KMS-11 (cell line): ENCODE measurements at regions not wholly inside any gene's neighbourhood (a gene's known extent, or its start where the extent isn't known, plus 50 kb on each side); places are given as distances from the start of the nearest gene placed in this dataset.

Source experiments
- H2AFZ ChIP-seq: fragments of 200-600 bp; sonication (generic); 2 replicates; pipeline ENCODE4 v1.6.1; 2016; ENCODE audit warnings: antibody characterized with exemption, mixed run types, low read depth
- H3K27ac ChIP-seq: fragments of 200-600 bp; sonication (generic); 2 replicates; pipeline ENCODE4 v1.6.1; 2016; ENCODE audit warnings: mild to moderate bottlenecking, mixed run types
- H3K27me3 ChIP-seq: fragments of 200-600 bp; sonication (generic); 2 replicates; pipeline ENCODE4 v1.6.1; 2017; ENCODE audit warnings: mild to moderate bottlenecking, low read depth, mixed run types, moderate library complexity; ENCODE audit not compliant: insufficient read depth
- H3K36me3 ChIP-seq: fragments of 200-600 bp; sonication (generic); 2 replicates; pipeline ENCODE4 v1.6.1; 2017; ENCODE audit warnings: mild to moderate bottlenecking, mixed run types; ENCODE audit not compliant: insufficient read depth
- H3K4me1 ChIP-seq: fragments of 200-600 bp; sonication (generic); 2 replicates; pipeline ENCODE4 v1.6.1; 2016; ENCODE audit warnings: mild to moderate bottlenecking, low read depth, mixed run types; ENCODE audit not compliant: poor library complexity, severe bottlenecking
- H3K4me2 ChIP-seq: fragments of 200-600 bp; sonication (generic); 2 replicates; pipeline ENCODE4 v1.7.0; 2016; ENCODE audit warnings: mild to moderate bottlenecking, mixed run types
- H3K4me3 ChIP-seq: fragments of 200-600 bp; sonication (generic); IDR thresholded peaks from 2 replicates; pipeline ENCODE4 v1.6.1; 2017; ENCODE audit warnings: low read depth, low read length, mixed read lengths; ENCODE audit not compliant: insufficient read depth
- H3K79me2 ChIP-seq: fragments of 200-600 bp; sonication (generic); 2 replicates; pipeline ENCODE4 v1.6.1; 2016; ENCODE audit warnings: low read depth, mixed run types; ENCODE audit not compliant: insufficient read depth
- H3K9ac ChIP-seq: fragments of 200-600 bp; sonication (generic); 2 replicates; pipeline ENCODE4 v1.6.1; 2016; ENCODE audit warnings: mild to moderate bottlenecking, mixed run types
- H4K20me1 ChIP-seq: fragments of 200-600 bp; sonication (generic); 2 replicates; pipeline ENCODE4 v1.6.1; 2016; ENCODE audit warnings: mild to moderate bottlenecking, mixed run types; ENCODE audit not compliant: insufficient read depth
- TF ChIP-seq, protein P1 (sequence below): fragments of 200-600 bp; sonication (generic); conservative IDR thresholded peaks from 2 replicates; pipeline ENCODE4 v1.6.1; 2017; ENCODE audit warnings: low read depth, mild to moderate bottlenecking, antibody characterized with exemption, low read length, moderate library complexity, mixed read lengths

DNA sequence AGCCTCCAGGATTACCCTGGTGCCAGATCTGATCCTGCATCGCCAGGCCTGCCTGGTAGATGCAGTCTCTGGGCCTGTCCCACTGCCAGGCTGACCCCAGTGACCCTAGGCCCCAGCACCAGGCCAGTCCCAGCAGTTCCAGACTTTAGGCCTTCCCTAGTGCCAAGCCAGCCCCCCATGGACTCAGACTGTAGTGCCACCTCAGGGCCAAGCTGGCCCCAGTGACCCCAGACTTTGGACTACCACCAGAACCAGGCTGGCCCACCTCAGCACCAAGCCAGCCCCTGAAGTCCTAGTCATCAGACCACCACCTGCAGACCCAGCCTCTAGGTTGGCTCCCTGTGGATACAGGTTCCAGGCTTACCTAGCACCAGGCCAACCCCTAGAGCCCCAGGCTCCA is 142.5 kb downstream of the PJA2 start:
- Histone ChIP-seq H4K20me1 (no peaks in the 10 kb centered on the region), H2AFZ (no peak overlapping the region), H3K9ac (no peak overlapping the region), H3K4me3 (no peak overlapping the region), H3K27ac (no peak overlapping the region), H3K27me3 (no peaks in the 10 kb centered on the region), H3K4me1 (no peaks in the 10 kb centered on the region), H3K79me2 (no peaks in the 10 kb centered on the region), H3K4me2 (no peak overlapping the region), H3K36me3 (no peaks in the 10 kb centered on the region)
- TF ChIP-seq, protein P1, sequence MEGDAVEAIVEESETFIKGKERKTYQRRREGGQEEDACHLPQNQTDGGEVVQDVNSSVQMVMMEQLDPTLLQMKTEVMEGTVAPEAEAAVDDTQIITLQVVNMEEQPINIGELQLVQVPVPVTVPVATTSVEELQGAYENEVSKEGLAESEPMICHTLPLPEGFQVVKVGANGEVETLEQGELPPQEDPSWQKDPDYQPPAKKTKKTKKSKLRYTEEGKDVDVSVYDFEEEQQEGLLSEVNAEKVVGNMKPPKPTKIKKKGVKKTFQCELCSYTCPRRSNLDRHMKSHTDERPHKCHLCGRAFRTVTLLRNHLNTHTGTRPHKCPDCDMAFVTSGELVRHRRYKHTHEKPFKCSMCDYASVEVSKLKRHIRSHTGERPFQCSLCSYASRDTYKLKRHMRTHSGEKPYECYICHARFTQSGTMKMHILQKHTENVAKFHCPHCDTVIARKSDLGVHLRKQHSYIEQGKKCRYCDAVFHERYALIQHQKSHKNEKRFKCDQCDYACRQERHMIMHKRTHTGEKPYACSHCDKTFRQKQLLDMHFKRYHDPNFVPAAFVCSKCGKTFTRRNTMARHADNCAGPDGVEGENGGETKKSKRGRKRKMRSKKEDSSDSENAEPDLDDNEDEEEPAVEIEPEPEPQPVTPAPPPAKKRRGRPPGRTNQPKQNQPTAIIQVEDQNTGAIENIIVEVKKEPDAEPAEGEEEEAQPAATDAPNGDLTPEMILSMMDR: no peak

DNA sequence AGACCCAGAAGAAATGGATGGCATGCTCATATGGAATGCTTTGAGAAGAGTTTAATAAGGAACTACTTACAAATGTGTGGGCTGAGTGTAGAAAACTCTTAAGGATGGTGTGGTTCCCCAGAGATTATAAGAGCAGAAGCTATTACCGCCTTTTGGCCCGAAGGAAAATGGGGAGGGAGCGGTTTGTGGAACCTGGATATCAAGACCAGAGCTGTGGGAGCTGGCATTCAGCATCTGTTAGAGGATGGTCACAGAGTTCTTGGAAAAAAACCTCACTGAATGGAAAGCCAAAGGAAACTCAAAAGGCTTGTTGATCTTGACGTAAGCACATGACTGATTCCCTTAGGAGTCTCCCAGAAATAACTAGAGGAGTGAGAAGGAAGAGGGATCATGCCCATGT is 151.0 kb downstream of the PJA2 start:
- H3K27ac ChIP-seq: no peak overlapping the region
- no peaks in the 10 kb centered on the region for H3K4me1 ChIP-seq
- no peaks in the 10 kb centered on the region for H3K27me3 ChIP-seq
- H3K79me2 ChIP-seq: no peaks in the 10 kb centered on the region
- no peak overlapping the region for H3K4me3 ChIP-seq
- H2AFZ ChIP-seq: no peak overlapping the region
- no peaks in the 10 kb centered on the region for H3K36me3 ChIP-seq
- no peak overlapping the region for H3K9ac ChIP-seq
- H3K4me2 ChIP-seq: no peak overlapping the region
- TF ChIP-seq, protein P1: no peak
- H4K20me1 ChIP-seq: no peaks in the 10 kb centered on the region

DNA sequence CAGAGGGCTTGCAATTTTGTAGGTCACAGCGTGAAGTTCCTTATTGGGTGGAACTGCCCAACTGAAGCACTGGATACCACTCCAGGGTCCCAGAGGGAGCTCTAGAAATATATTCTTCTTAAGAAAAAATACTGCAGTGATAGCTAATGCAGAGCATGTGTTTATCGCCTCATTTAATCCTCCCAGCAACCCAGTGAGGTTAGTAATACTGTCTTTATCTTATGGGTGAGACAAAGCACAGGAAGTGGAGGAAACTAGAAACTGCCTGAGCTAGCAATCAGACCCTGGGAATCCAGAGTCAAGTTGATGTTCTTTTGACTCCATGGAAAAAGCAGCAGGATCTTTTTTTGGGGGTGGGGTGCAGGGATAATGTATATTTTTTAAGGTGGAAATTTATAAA is 153.3 kb downstream of the PJA2 start:
- H3K4me3 ChIP-seq: no peak overlapping the region
- TF ChIP-seq, protein P1: no peak
- H3K9ac ChIP-seq: no peak overlapping the region
- H3K4me1 ChIP-seq: no peaks in the 10 kb centered on the region
- H3K27ac ChIP-seq: no peak overlapping the region
- H3K36me3 ChIP-seq: no peaks in the 10 kb centered on the region
- H3K4me2 ChIP-seq: no peak overlapping the region
- H3K27me3 ChIP-seq: no peaks in the 10 kb centered on the region
- no peak overlapping the region for H2AFZ ChIP-seq
- no peaks in the 10 kb centered on the region for H4K20me1 ChIP-seq
- no peaks in the 10 kb centered on the region for H3K79me2 ChIP-seq

DNA sequence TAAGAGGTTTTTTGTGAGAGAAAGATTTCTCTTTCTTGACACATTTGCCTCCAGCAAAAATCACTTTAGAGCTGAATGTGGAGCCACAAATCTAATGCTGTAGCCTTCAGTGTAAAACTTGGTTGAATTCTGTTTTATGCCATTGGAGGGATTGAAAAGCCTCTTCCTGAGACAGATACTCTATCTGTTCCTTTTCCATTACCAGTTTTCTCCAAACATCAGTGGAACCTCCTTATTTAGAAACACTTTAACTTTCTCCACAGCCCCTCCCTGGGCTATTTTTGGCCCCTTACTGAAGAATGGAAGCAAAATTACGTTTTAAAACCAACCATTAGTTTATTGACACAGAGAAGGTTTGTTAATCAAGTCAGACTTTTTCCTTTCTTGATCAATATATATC is 155.3 kb downstream of the PJA2 start:
- H3K27me3 ChIP-seq: no peaks in the 10 kb centered on the region
- no peaks in the 10 kb centered on the region for H3K36me3 ChIP-seq
- no peaks in the 10 kb centered on the region for H3K79me2 ChIP-seq
- no peak overlapping the region for H3K27ac ChIP-seq
- H3K4me2 ChIP-seq: no peak overlapping the region
- H3K9ac ChIP-seq: no peak overlapping the region
- H2AFZ ChIP-seq: no peak overlapping the region
- no peaks in the 10 kb centered on the region for H4K20me1 ChIP-seq
- TF ChIP-seq, protein P1: no peak
- no peak overlapping the region for H3K4me3 ChIP-seq
- H3K4me1 ChIP-seq: no peaks in the 10 kb centered on the region

DNA sequence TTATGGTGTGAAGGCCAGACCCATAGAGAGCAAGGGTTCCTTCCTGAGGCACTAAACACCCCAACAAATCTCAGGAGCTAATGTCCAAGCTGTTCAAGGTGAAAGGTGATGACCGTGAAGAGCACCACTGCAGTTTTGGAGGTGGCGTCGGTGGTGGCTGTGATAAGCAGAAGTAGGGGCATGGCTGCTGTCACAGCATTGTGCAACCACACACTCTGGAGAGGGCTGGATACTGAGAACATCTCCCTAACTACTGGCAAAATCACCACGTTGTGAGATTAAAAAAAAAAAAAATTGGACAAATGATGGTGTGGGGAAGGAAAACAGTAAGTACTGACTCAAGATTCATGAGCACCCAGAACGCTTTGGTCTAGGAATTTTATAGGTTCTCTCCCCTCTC is 156.5 kb downstream of the PJA2 start:
- TF ChIP-seq, protein P1: no peak
- H3K36me3 ChIP-seq: no peaks in the 10 kb centered on the region
- no peaks in the 10 kb centered on the region for H3K79me2 ChIP-seq
- no peak overlapping the region for H3K4me2 ChIP-seq
- peaks cover 1% of the 10 kb centered on the region for H3K4me1 ChIP-seq
- no peak overlapping the region for H3K27ac ChIP-seq
- H4K20me1 ChIP-seq: no peaks in the 10 kb centered on the region
- no peaks in the 10 kb centered on the region for H3K27me3 ChIP-seq
- H3K9ac ChIP-seq: no peak overlapping the region
- no peak overlapping the region for H2AFZ ChIP-seq
- H3K4me3 ChIP-seq: no peak overlapping the region
